HepG2 (cell line): ENCODE measurements at regions not wholly inside any gene's neighbourhood (a gene's known extent, or its start where the extent isn't known, plus 50 kb on each side); places are given as distances from the start of the nearest gene placed in this dataset.

Experiments used
- ATAC-seq: fragments of 200-7000 bp; cut with Tn5 transposase; 3 replicates; pipeline ENCODE4 v1.9.1; 2020; ENCODE audit warnings: mild to moderate bottlenecking, moderate library complexity
- BruUV-seq: library from RNA; stranded (reverse); fragments of 400-500 nt; replicated peaks from 2 replicates; lab custom pipeline; 2021; lab: Mats Ljungman, UMichigan
- CTCF ChIA-PET: fragments of 300-600 bp; formaldehyde crosslinking; extraction: SDS; loops from one replicate; lab custom pipeline; 2021; ENCODE audit warnings: low total read pairs, inconsistent platforms, low intra/inter-chr PET ratio; lab: Yijun Ruan, JAX
- POLR2A ChIA-PET: fragments of 350-600 bp; sonication (Branson Sonifier 250); formaldehyde crosslinking; loops from one replicate; lab custom pipeline; 2020; ENCODE audit warnings: antibody characterized with exemption, inconsistent platforms; lab: Yijun Ruan, JAX
- DNase-seq: peaks from one replicate; pipeline ENCODE4 v3.0.0-alpha.2; 2015; ENCODE audit warnings: low spot score
- FAIRE-seq: peaks from 3 replicates; lab custom pipeline; 2011; peaks lifted over from hg19 to GRCh38; lab: Jason Lieb, UNC
- H2AFZ ChIP-seq: one replicate; pipeline ENCODE4 v1.6.1; 2011; ENCODE audit warnings: low read length, inconsistent platforms
- H3K27ac ChIP-seq: fragments of 300-600 bp; 3 replicates; pipeline ENCODE4 v1.8.0; 2011; ENCODE audit warnings: mixed run types, mild to moderate bottlenecking, mixed read lengths, low read length, inconsistent platforms; ENCODE audit not compliant: insufficient read depth; ENCODE audit errors: extremely low read length
- H3K27me3 ChIP-seq, 2 experiments: fragments of 200-600 bp in 1 of 2; 2 replicates in 1 of 2; 3 replicates in 1 of 2; pipeline versions ENCODE4 v1.6.0 to v1.8.0; 2011; ENCODE audit warnings: low read length in 2 of 2, mild to moderate bottlenecking in 2 of 2, moderate library complexity in 2 of 2, inconsistent platforms in 1 of 2; ENCODE audit not compliant: insufficient read depth in 2 of 2, control insufficient read depth in 1 of 2
- H3K36me3 ChIP-seq, 2 experiments: fragments of 200-600 bp in 1 of 2; replicated peaks in 1 of 2; 2 replicates in 1 of 2; 3 replicates in 1 of 2; pipeline versions ENCODE4 v1.5.1 to v1.8.0; 2011; ENCODE audit warnings: low read length in 2 of 2, inconsistent platforms in 1 of 2; ENCODE audit not compliant: insufficient read depth in 2 of 2, control insufficient read depth in 1 of 2
- H3K4me1 ChIP-seq: 2 replicates; pipeline ENCODE4 v1.5.1; 2012; ENCODE audit warnings: low read length, inconsistent platforms; ENCODE audit not compliant: insufficient read depth
- H3K4me2 ChIP-seq: 2 replicates; pipeline ENCODE4 v1.6.0; 2011; ENCODE audit warnings: low read depth, low read length, inconsistent platforms
- H3K4me3 ChIP-seq, 3 experiments: fragments of 200-600 bp in 1 of 3; sonication (generic), shearing (Covaris generic) in 1 of 3; replicated peaks in 1 of 3; 2 replicates each; pipeline ENCODE4 v1.5.1; 2011 to 2016; ENCODE audit warnings: low read length in 3 of 3, inconsistent platforms in 2 of 3, low read depth in 2 of 3, mild to moderate bottlenecking in 2 of 3, control low read depth in 1 of 3, mixed read lengths in 1 of 3; ENCODE audit not compliant: insufficient read depth in 1 of 3
- H3K79me2 ChIP-seq: one replicate; pipeline ENCODE4 v1.6.1; 2011; ENCODE audit warnings: low read length, inconsistent platforms; ENCODE audit not compliant: insufficient read depth
- H3K9ac ChIP-seq: 2 replicates; pipeline ENCODE4 v1.6.0; 2011; ENCODE audit warnings: mild to moderate bottlenecking, low read depth, low read length, inconsistent platforms; ENCODE audit not compliant: insufficient read depth
- H3K9me3 ChIP-seq: 2 replicates; pipeline ENCODE4 v1.5.1; 2012; ENCODE audit warnings: mild to moderate bottlenecking, low read length
- H4K20me1 ChIP-seq: 2 replicates; pipeline ENCODE4 v1.6.0; 2011; ENCODE audit warnings: inconsistent platforms, mild to moderate bottlenecking, low read length, moderate library complexity; ENCODE audit not compliant: insufficient read depth
- RNF2 ChIP-seq: fragments of 450-650 bp; conservative IDR thresholded peaks from 2 replicates; pipeline ENCODE4 v1.6.1; 2016; ENCODE audit warnings: low read depth
- SNAPC5 ChIP-seq: sonication (generic); formaldehyde crosslinking; IDR thresholded peaks from 2 replicates; pipeline ENCODE4 v1.8.1; 2023; ENCODE audit warnings: mild to moderate bottlenecking, missing genetic modification reagents, borderline replicate concordance
- WGBS: methylation state at CpG from one replicate; pipeline ENCODE4 v1.1.6; 2017; ENCODE audit warnings: low lambda C conversion rate; 5-methylcytosine and 5-hydroxymethylcytosine counted together
- in situ Hi-C: cut with HindIII; loops from 2 replicates; pipeline ENCODE4 v1.10.0; 2017; ENCODE audit warnings: low pct_unique_long_range_greater_than_20kb; ENCODE audit not compliant: extremely low pct_ligation_motif_present
- intact Hi-C: fragments of 100-400 bp; cut with micrococcal nuclease; formaldehyde crosslinking; loops from one replicate; pipeline ENCODE4 v1.10.0; 2022; ENCODE audit not compliant: unreplicated experiment
- TF ChIP-seq, protein P1 (sequence below): sonication (generic); formaldehyde crosslinking; IDR thresholded peaks from 2 replicates; pipeline ENCODE4 v1.4.0; 2020; ENCODE audit warnings: mild to moderate bottlenecking, missing genetic modification reagents
- TF ChIP-seq, protein P2 (sequence below): sonication (generic); formaldehyde crosslinking; IDR thresholded peaks from 2 replicates; pipeline ENCODE4 v1.8.1; 2023; ENCODE audit warnings: missing genetic modification reagents, mild to moderate bottlenecking, borderline replicate concordance

GRCh38 chr7:25611196-25611595, 382.9 kb upstream of the NPVF start (continued):
- no peak for TF ChIP-seq SNAPC5 (CRISPR knock-in tag)
- TF ChIP-seq, protein P1, sequence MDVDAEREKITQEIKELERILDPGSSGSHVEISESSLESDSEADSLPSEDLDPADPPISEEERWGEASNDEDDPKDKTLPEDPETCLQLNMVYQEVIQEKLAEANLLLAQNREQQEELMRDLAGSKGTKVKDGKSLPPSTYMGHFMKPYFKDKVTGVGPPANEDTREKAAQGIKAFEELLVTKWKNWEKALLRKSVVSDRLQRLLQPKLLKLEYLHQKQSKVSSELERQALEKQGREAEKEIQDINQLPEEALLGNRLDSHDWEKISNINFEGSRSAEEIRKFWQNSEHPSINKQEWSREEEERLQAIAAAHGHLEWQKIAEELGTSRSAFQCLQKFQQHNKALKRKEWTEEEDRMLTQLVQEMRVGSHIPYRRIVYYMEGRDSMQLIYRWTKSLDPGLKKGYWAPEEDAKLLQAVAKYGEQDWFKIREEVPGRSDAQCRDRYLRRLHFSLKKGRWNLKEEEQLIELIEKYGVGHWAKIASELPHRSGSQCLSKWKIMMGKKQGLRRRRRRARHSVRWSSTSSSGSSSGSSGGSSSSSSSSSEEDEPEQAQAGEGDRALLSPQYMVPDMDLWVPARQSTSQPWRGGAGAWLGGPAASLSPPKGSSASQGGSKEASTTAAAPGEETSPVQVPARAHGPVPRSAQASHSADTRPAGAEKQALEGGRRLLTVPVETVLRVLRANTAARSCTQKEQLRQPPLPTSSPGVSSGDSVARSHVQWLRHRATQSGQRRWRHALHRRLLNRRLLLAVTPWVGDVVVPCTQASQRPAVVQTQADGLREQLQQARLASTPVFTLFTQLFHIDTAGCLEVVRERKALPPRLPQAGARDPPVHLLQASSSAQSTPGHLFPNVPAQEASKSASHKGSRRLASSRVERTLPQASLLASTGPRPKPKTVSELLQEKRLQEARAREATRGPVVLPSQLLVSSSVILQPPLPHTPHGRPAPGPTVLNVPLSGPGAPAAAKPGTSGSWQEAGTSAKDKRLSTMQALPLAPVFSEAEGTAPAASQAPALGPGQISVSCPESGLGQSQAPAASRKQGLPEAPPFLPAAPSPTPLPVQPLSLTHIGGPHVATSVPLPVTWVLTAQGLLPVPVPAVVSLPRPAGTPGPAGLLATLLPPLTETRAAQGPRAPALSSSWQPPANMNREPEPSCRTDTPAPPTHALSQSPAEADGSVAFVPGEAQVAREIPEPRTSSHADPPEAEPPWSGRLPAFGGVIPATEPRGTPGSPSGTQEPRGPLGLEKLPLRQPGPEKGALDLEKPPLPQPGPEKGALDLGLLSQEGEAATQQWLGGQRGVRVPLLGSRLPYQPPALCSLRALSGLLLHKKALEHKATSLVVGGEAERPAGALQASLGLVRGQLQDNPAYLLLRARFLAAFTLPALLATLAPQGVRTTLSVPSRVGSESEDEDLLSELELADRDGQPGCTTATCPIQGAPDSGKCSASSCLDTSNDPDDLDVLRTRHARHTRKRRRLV (CRISPR knock-in tag) = no peak
- TF ChIP-seq, protein P2, sequence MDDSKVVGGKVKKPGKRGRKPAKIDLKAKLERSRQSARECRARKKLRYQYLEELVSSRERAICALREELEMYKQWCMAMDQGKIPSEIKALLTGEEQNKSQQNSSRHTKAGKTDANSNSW (CRISPR knock-in tag) = no peak

DNA sequence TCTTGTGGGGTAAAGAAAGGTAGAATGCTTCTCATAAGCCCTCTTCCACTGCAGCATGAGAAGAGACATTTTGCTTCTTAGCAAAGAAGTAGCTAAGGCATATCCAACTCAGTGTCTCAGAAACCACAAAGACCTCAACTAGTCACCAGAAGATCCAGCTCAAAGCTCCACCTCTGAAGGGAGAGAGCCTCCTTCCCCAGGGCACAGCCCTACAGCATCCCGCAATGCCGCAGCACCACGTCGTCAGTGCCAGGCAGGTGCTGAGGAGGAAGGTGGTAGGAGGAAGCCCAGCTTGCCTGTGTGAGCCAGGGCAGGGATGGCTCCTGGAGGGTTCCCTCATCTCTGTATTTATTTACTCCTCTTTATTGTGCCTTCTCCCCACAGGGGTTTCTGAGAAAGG, 385.6 kb upstream of the NPVF start:
- H3K9ac ChIP-seq = no peak overlapping the region
- H3K9me3 ChIP-seq = no peaks in the 10 kb centered on the region
- intact Hi-C loops = no loop called here
- in situ Hi-C loops = no loop called here
- no peak overlapping the region for H3K4me3 ChIP-seq
- CTCF ChIA-PET = no interaction called here
- no TSS peak for BruUV-seq
- no peaks in the 10 kb centered on the region for H4K20me1 ChIP-seq
- no peak overlapping the region for H2AFZ ChIP-seq
- WGBS = 51% methylated on average over 4 of the region's 4 CpGs
- no peaks in the 10 kb centered on the region for H3K79me2 ChIP-seq
- FAIRE-seq (no peak), DNase-seq (no peak), ATAC-seq (no peak)
- no peak overlapping the region for H3K4me2 ChIP-seq
- no peak for TF ChIP-seq RNF2
- POLR2A ChIA-PET = no interaction called here
- no peaks in the 10 kb centered on the region for H3K27me3 ChIP-seq
- H3K4me1 ChIP-seq = no peaks in the 10 kb centered on the region
- H3K36me3 ChIP-seq = no peaks in the 10 kb centered on the region
- no peak overlapping the region for H3K27ac ChIP-seq
